DOHH2 (cell line): ENCODE measurements at regions not wholly inside any gene's neighbourhood (a gene's known extent, or its start where the extent isn't known, plus 50 kb on each side); places are given as distances from the start of the nearest gene placed in this dataset.

ENCODE experiments used
- H3F3A ChIP-seq: fragments of 200-600 bp; sonication (generic), shearing (Covaris generic); 2 replicates; pipeline ENCODE4 v1.6.0; 2016; ENCODE audit warnings: antibody characterized with exemption, mild to moderate bottlenecking; ENCODE audit not compliant: control insufficient read depth, insufficient read depth
- H3K27ac ChIP-seq: fragments of 200-600 bp; sonication (generic); 2 replicates; pipeline ENCODE4 v1.5.1; 2014; ENCODE audit warnings: low read depth, mild to moderate bottlenecking, low read length, moderate library complexity
- H3K27me3 ChIP-seq: fragments of 200-600 bp; sonication (generic); 2 replicates; pipeline ENCODE4 v1.6.1; 2014; ENCODE audit warnings: mild to moderate bottlenecking, low read length, mixed read lengths; ENCODE audit not compliant: control insufficient read depth
- H3K36me3 ChIP-seq: fragments of 200-600 bp; sonication (generic); 2 replicates; pipeline ENCODE4 v1.6.1; 2014; ENCODE audit warnings: mild to moderate bottlenecking, low read length, moderate library complexity, mixed read lengths; ENCODE audit not compliant: control insufficient read depth
- H3K4me1 ChIP-seq: fragments of 200-600 bp; sonication (generic); 2 replicates; pipeline ENCODE4 v1.6.1; 2014; ENCODE audit warnings: mild to moderate bottlenecking, low read length, mixed read lengths; ENCODE audit not compliant: control insufficient read depth
- H3K4me2 ChIP-seq: fragments of 200-600 bp; sonication (generic); 2 replicates; pipeline ENCODE4 v1.6.0; 2014; ENCODE audit warnings: mild to moderate bottlenecking, low read length, moderate library complexity
- H3K4me3 ChIP-seq: fragments of 200-600 bp; sonication (generic); 2 replicates; pipeline ENCODE4 v1.5.1; 2014; ENCODE audit warnings: mild to moderate bottlenecking, low read length, mixed read lengths
- H3K79me2 ChIP-seq: fragments of 200-600 bp; sonication (generic); 2 replicates; pipeline ENCODE4 v1.6.1; 2014; ENCODE audit warnings: mild to moderate bottlenecking, low read length, mixed read lengths; ENCODE audit not compliant: control insufficient read depth
- H3K9me2 ChIP-seq: fragments of 200-600 bp; sonication (generic); replicated peaks from 2 replicates; pipeline ENCODE4 v1.6.1; 2014; ENCODE audit warnings: mild to moderate bottlenecking, low read length, mixed read lengths; ENCODE audit not compliant: control insufficient read depth
- H3K9me3 ChIP-seq: fragments of 200-600 bp; sonication (generic); 2 replicates; pipeline ENCODE4 v1.6.1; 2014; ENCODE audit warnings: antibody characterized with exemption, low read length, mixed read lengths; ENCODE audit not compliant: control insufficient read depth, insufficient read depth
- H4K20me1 ChIP-seq: fragments of 200-600 bp; sonication (generic); 2 replicates; pipeline ENCODE4 v1.6.0; 2014; ENCODE audit warnings: low read depth, mild to moderate bottlenecking, antibody characterized with exemption, low read length, moderate library complexity; ENCODE audit not compliant: control insufficient read depth, insufficient read depth
- EZH2phosphoT487 ChIP-seq: fragments of 200-600 bp; sonication (generic); IDR thresholded peaks from 2 replicates; pipeline ENCODE4 v1.6.1; 2017; ENCODE audit warnings: borderline replicate concordance, mild to moderate bottlenecking, antibody characterized with exemption, low read length, moderate library complexity, mixed read lengths
- TF ChIP-seq, protein P1 (sequence below): fragments of 200-600 bp; sonication (generic); IDR thresholded peaks from one replicate; pipeline ENCODE4 v1.5.1; 2014; ENCODE audit warnings: antibody characterized with exemption, mild to moderate bottlenecking, low read depth, low read length; ENCODE audit not compliant: poor library complexity, severe bottlenecking

DNA sequence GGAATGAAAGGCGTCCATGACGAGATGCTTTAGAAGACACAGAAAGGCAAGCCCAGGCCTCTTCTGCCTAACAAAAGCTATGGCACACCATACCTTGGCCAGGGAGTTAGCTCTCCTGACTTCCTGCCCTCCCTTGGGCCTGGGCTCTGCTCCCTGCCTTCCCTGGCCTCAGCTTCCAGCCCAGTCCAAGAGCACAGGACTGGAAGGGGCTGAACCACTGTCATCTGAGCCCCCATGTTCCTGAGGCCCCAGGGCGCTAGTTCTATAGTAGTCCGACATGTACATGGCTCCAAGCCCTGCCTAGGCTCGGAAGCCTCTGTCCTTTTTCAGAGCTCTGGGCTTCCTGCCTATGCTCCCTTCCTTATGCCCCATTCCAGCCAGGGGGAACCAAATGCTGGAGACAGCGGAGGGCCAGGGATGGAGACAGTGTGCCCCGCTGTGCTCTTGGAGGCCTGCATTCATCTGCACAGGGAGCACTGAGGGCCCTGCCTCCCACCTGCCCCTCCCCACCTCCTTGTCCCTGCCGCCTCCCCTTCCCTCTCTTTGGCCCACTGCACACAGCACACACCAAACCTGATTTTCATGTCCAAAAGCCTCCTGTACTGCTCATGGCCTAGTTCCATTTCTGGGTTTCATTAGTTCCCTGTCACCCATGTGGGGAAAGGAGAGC is 240.1 kb downstream of the RHOU start:
- H3K79me2 ChIP-seq: no peaks in the 10 kb centered on the region
- no peaks in the 10 kb centered on the region for H3K9me3 ChIP-seq
- no peaks in the 10 kb centered on the region for H3K27me3 ChIP-seq
- no peaks in the 10 kb centered on the region for H3K4me1 ChIP-seq
- no peak overlapping the region for H3K4me2 ChIP-seq
- no peaks in the 10 kb centered on the region for H3K36me3 ChIP-seq
- no peaks in the 10 kb centered on the region for H3K9me2 ChIP-seq
- no peak overlapping the region for H3K27ac ChIP-seq
- H3K4me3 ChIP-seq: no peak overlapping the region
- no peak for TF ChIP-seq EZH2phosphoT487
- TF ChIP-seq, protein P1, sequence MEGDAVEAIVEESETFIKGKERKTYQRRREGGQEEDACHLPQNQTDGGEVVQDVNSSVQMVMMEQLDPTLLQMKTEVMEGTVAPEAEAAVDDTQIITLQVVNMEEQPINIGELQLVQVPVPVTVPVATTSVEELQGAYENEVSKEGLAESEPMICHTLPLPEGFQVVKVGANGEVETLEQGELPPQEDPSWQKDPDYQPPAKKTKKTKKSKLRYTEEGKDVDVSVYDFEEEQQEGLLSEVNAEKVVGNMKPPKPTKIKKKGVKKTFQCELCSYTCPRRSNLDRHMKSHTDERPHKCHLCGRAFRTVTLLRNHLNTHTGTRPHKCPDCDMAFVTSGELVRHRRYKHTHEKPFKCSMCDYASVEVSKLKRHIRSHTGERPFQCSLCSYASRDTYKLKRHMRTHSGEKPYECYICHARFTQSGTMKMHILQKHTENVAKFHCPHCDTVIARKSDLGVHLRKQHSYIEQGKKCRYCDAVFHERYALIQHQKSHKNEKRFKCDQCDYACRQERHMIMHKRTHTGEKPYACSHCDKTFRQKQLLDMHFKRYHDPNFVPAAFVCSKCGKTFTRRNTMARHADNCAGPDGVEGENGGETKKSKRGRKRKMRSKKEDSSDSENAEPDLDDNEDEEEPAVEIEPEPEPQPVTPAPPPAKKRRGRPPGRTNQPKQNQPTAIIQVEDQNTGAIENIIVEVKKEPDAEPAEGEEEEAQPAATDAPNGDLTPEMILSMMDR: no peak
- no peaks in the 10 kb centered on the region for H3F3A ChIP-seq
- H4K20me1 ChIP-seq: no peaks in the 10 kb centered on the region

DNA sequence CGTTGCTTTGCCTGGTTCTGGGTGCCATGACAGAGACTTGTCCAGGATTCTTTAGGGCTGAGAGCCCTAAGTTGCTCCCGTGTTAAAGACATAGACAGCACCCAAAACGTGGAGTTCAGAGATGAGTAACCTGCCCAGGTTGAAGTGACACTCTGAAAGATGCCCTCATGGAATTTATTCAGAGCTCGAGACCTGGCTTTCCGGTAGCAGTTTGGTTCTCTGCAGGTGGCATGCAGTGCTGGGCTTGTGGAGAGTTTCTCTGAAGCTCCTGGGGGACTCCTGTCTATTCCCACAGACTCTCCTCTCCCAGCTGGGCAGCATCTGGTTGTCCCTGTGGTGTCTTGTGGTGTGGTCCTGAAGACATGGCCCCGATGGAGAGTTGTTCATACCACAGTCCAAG is 241.0 kb downstream of the RHOU start:
- Histone ChIP-seq H3K27me3 (no peaks in the 10 kb centered on the region), H3K9me2 (no peaks in the 10 kb centered on the region), H3K36me3 (no peaks in the 10 kb centered on the region), H3K4me3 (no peak overlapping the region), H3K4me1 (no peaks in the 10 kb centered on the region), H3K79me2 (no peaks in the 10 kb centered on the region), H3K9me3 (no peaks in the 10 kb centered on the region), H4K20me1 (no peaks in the 10 kb centered on the region), H3K4me2 (no peak overlapping the region), H3F3A (no peaks in the 10 kb centered on the region), H3K27ac (no peak overlapping the region)
- TF ChIP-seq, protein P1: no peak
- no peak for TF ChIP-seq EZH2phosphoT487

DNA sequence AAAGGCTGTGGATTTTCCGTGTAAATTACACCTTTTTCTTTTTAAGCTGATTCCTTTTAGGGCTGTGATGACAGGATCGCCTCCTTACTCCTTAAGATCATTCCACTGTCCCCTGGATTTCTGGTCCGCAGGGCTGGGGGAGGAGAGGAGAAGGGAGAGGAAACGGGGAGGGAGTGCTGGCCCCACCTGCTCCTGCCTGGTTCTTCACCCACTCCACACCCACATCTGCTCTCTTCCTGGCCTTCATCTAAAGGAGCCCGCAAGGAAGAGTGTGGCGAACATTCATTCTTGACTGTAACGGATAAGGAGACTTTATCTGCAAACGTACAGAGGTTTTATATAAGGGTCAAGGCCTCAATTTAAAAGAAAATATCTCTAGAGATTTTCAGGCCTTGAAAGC is 242.0 kb downstream of the RHOU start:
- Histone ChIP-seq H3K4me1 (no peaks in the 10 kb centered on the region), H3F3A (no peaks in the 10 kb centered on the region), H3K9me2 (no peaks in the 10 kb centered on the region), H3K9me3 (no peaks in the 10 kb centered on the region), H3K27ac (no peak overlapping the region), H3K27me3 (no peaks in the 10 kb centered on the region), H3K36me3 (no peaks in the 10 kb centered on the region), H3K4me3 (no peak overlapping the region), H3K4me2 (no peak overlapping the region), H4K20me1 (no peaks in the 10 kb centered on the region), H3K79me2 (no peaks in the 10 kb centered on the region)
- no peak for TF ChIP-seq EZH2phosphoT487
- TF ChIP-seq, protein P1: no peak
